Activated CD4-positive, alpha-beta T cell treated with anti-CD3 and anti-CD28 coated beads, Interleukin-2, amount 50 U/mL, for 16 hours (primary cell): ENCODE measurements at regions not wholly inside any gene's neighbourhood (a gene's known extent, or its start where the extent isn't known, plus 50 kb on each side); places are given as distances from the start of the nearest gene placed in this dataset.
"Not testable (repeated sequence)": the region's sequence is repeated elsewhere in the genome, so short reads cannot be mapped to it uniquely, and the experiment has no call there.

ENCODE experiments used
- DNase-seq: peaks from one replicate; pipeline ENCODE4 v3.0.0-alpha.2; 2020

DNA sequence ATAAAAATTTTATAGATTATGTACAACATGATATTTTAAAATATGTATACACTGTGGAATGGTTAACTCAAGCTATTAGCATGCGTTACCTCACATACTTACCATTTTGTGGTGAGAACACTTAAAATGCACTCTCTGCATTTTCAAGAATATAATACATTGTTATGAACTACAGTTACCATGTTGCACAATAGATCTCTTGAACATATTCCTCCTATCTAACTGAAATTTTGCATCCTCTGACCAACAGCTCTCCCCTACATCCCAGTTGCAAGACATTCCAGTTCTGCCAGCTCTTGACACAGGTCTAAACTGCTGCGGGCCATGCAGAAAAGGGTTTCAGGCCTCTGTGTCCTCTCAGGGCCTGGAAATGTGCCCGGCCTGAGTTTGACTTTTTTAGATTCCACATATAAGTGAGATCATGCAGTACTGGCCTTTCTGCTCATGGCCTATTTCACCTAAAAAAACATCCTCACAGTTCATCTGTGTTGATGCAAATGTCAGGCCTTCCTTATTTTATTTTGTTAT lies 113.7 kb downstream of the CDCA7 start:
- no peak for DNase-seq

DNA sequence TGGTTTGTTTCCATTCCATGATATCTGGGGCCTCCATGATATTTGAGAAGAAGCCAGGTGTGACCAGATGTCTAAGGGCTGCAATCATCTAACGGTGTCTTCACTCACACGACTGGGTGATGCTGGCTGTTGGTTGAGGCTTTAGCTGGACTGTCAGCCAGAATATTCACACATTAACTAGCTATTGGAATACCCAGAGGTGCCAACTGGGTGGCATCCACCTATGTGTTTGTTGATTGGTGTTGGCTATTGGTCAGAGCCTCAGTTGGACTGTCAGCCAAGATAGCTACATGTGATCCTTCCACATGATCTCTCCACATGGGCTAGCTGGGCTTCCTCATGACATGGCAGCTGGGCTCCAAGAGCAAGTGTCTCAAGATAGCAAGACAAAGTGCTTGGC lies 117.4 kb downstream of the CDCA7 start:
- no peak for DNase-seq

DNA sequence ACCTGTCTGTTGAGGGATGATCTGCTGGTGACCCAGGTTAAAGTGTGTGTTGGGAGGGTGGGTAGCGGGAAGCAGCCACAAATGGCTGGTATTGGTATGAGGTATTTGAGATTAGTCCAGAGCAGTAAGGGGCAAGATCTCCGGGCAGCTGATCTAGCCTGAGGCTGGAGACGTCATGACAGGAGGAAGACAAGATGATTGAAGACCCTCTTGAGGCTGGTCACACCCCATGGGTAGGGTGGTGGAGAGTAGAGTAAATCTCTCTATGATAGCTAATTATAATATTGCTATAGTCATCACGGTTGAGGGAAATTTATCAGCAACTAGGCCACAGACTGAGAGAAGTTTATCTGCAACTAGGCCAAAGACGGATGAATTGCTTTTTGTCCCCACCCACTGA lies 128.5 kb downstream of the CDCA7 start:
- no peak for DNase-seq

DNA sequence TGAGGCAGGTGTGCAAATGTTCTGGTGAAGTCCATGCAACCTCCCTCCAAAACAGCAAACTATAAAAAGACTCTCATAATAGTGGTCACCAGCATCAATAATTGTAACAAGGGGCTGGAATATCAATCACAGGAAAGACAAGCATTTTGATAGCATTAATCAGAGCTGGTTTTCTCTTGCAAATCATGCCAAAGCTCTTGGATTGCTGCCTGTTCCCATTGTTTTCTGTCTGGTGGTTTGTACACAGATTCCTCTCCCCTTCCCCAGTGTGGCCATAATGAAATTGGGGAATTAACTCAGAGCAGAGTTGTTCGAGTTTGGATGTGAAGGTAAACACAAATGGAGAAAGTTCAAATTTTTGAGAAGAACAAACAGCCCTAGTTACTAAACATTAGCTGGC lies 134.2 kb downstream of the CDCA7 start:
- DNase-seq: no peak

DNA sequence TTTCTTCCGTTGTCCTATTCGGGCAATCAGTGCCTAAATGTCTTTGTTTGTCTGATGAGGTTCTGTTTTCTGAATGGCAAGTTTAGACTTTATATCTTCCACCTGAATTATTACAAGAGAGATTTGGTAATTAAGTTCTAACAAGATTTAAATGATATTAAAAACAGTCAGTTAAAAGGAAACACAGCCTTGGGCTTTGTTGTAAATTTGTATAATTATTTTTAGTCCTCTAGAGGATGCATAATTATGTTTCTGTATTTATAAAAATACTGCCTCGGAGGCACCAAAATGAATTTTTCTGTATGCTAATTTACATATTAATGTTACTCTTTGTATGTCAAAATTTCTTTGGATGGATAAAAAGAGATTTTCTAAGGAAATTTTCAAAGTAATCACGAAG lies 136.7 kb downstream of the CDCA7 start:
- no peak for DNase-seq

DNA sequence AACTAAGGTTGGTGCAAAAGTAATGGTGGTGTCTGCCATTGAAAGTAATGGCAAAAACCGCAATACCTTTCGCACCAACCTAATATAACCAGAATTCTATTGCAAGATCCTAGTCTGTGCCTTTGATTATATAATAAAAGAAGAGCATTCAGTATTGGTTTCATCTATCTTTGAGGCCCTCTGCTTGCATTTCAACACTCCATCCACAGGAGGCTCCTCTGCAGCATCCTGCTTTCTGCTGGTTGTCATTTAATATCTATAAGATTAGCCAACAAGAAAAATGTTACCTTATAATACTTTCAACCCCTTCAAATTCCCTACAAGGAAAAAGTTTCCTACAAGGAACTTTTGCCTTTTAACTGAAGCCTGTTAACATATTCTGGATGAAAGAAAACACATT lies 139.2 kb downstream of the CDCA7 start:
- DNase-seq: no peak

DNA sequence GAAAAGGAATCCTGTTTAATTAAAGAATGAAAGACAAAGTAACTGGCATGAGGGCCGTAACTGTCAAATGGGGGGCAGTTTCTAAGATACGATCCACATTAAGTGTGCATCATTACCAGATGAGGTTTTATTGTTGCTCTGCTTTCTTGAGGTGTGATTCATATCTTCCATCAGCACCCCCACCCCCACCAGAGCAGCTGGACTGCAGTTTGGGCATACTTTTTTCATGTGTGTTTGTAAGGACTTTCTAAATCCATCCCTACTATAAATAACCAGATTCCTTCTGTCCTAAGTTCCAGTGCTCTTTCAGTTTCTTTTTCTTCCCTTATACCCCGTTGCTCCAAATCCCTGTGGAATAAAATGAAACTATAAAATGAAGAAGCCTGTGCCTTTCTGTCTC lies 142.1 kb downstream of the CDCA7 start:
- no peak for DNase-seq

DNA sequence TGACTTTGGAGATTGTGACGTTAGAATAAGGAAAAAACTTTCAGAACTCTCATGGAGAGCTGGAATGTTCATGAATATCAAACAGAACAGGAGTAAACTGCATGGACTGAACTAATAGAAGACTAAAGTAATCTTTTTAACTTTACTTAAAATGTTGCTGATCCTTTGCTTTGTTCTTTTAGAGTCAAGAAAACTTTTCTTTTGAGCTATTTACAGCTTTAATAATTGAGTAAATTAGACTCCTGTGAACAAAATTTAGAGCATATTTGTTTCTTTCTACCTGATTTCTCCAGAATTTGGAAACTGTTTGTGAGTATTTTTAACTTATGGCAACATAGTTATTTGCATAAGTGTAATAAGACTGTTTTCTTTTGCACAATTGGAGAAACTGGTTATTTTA lies 146.3 kb downstream of the CDCA7 start:
- no peak for DNase-seq

DNA sequence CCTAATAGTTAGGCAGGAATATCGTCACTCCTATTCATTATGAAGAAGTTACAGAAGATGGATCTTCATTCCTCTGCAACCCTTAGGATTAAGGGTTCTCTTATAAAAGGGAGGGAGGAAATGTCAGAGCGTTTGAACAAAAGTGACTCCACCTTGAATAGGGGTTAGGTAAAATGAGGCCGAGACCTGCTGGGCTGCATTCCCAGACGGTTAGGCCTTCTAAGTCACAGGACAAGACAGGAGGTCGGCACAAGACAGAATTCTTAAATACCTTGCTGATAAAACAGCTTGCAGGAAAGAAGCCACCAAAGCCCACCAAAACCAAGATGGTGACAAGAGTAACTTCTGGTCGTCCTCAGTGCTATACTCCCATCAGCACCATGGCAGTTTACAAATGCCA lies 147.6 kb downstream of the CDCA7 start:
- no peak for DNase-seq

DNA sequence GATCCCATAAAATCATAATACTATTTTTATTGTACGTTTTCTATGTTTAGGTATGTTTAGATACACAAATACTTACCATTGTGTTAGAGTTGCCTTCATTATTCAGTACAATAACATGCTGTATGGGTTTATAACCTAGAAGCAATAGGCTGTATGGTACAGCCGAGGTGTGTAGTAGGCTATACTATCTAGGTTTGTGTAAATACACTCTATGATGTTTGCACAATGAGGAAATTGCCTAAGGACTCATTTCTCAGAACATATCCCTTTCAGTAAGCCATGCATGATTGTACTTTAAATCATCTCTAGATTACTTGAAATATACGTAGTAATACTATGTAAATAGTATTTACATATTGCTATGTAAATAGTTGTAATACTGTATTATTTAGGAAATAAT lies 156.7 kb downstream of the CDCA7 start:
- DNase-seq: no peak

DNA sequence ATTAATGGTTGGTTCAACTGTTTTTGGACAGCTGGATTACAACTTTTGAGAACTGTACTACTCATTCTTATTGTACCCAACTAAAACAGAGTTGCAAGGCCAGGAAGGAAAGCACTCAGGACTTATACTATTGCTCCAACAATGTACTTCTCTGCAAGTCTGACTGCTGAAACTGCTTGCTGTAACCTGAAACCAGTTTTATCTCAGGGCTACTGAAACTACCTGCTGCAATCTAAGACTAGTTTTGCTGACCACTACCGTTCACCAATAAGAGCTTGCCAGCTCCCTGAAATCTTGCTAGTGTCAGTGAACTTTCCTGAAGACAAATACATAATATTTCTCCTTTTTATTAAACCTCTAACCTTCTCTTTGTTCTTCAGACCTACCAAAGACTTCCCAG lies 157.3 kb downstream of the CDCA7 start:
- no peak for DNase-seq

DNA sequence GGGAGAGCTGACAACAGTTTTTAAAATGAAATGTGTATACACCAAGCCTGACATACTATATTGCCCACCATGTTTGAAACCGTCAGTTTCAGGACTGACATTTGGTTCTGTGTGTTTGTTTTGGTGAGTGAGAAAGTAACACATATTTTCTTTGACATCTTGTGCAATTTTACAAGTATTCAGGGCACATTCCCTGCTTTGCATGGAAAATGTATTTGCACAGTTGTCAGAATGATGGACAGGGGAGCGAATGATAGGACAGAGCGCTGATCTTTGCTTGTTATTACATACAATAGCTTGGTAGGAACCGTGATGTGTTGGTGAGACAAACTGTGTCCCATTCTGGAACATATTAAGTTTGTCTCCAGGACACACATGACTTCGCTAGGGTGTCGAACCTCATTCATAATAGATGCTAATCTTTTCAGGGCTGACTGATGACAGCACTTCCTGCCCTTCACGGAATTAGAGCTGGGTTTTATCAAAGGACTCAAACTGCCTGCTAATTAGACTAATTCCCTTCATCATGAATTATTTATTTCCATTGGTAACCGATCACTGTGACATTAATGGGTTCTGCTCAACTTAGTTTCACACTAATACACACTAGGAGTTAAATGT lies 158.5 kb downstream of the CDCA7 start:
- DNase-seq: no peak

DNA sequence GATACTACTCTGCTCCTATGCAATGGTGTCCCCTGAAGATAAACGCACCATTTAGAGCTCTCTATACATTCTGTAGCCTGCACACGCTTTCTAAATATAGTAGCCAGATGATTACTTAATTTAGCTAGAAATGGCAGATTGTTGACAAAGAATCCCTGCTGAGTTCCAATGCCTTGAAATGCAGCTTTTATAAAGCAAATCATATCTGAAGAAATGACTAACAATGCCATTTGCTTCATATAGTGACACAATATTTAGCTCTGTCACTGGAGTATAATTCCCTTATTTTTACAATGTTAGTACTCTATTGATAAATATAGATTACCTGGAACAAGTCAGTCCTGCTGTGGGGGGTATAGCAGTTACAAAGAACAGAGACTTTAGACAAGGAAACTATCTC lies 166.2 kb downstream of the CDCA7 start:
- DNase-seq: no peak

DNA sequence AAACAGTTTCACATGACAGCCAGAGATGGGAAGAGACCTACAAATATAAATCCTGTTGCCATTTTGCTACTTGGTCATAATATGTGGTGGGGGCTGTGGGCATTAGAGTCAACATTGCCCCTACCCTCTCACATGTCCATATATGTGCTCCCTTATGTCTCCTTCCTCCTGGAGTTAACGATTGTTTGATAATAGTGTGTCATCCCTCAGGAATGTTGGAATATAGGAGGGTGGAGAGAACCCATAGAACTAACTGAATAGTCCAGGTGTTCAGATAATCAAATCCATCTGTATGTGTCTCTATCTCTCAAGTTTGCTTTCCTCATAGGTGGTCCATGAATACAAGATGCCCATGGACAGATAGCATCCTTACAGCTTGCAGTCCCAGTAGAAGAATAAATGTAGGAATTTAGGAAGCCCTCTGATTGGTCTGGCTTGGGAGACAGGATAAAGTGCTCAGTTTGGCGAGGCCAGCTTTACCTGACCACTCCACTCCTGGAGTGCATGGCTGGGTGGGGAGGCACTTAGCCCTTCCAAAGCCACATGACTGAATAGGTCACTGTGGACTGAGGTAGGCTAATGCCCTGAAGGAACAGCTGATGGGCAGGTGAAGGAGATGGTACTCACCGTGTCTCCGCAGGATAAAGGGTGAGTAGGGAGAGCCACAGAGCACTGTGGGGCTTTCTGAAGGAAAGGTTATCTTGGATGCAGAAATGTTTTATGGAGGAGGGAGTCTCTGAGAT lies 166.9 kb downstream of the CDCA7 start:
- no peak for DNase-seq

DNA sequence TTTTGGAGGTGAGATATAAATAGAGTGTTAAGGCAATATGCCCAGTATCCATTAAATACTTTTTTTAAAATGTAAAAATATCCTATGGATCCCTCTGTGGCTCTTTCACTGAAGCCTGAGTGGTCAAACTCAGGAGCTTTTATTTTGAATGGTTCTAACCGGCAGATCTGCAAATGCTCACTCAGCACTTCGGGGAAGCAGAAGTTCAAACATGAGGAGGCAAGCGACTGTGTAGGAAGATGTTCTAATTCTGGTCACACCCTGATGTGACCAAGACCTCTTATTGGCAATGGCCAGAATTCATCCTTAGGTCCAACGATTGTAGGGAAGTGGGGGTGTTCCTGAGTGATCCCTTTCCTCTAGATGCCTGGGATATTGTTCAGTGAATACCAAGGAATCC lies 168.8 kb downstream of the CDCA7 start:
- DNase-seq: no peak

DNA sequence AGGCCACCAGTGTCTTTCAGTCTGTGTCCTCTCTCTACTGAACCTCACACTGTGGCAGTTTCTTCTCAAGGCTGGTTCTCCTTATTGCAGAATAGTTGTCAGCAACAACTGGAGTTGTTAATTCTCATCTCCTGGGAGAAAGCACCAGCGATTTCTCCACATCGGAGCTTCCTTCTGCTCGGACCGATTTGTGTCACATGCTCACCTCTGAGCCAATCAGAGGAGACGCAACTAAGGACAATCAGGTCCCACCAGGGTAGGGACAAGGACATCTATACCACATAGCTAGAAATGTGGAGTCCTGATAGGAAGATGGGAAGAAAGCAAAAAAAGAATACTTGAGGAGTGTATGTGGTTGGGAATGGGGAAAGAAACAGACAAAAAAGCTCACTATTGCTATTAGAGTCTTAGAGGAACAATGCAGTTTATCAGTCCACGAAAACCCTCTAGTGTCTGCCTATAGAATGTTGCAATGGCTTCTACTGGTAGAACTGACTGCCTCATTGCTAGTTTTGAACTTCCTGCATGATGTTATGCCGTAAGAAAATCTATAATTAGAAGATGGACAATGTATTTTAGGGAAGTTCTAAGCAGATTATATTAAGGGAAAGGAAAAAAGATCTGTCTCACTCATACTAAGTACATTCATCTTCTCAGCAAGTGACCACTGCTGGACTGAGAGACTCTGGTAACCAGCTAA lies 169.7 kb downstream of the CDCA7 start:
- DNase-seq: no peak

DNA sequence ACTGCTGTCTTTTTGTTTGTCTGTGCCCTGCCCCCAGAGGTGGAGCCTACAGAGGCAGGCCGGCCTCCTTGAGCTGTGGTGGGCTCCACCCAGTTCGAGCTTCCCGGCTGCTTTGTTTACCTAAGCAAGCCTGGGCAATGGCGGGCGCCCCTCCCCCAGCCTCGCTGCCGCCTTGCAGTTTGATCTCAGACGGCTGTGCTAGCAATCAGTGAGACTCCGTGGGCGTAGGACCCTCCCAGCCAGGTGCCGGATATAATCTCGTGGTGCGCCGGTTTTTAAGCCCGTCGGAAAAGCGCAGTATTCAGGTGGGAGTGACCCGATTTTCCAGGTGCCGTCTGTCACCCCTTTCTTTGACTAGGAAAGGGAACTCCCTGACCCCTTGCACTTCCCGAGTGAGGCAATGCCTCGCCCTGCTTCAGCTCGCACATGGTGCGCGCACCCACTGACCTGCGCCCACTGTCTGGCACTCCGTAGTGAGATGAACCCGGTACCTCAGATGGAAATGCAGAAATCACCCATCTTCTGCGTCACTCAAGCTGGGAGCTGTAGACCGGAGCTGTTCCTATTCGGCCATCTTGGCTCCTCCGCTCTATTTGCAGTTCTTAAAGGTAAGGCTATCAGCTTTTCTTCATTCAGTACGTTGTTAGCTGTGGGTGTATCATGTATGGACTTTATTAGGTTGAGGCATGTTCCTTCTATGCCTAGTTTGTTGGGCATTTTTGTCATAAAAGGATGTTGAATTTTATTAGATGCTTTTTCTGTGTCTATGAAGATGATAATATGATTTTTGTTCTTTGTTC lies 178.3 kb downstream of the CDCA7 start:
- DNase-seq: not testable (repeated sequence)

DNA sequence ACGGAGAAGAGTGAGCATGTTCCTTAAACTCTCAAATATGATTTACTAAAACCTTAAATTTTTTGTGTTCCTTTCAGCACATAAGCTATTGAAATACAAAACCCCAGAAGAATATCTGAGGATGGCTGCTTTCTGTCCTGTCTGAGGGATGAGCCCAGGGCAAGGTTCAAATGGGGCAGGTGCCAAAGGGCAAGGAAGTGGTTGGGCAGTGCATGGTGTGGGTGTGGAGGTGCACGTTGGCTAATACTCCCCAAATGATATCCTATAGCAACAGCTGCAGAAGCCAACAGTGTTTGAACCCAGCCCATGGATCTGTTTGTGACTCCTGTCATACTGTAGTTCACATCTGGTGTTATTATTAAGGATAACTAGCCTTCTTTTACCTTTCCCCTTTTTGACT lies 183.0 kb downstream of the CDCA7 start:
- no peak for DNase-seq

DNA sequence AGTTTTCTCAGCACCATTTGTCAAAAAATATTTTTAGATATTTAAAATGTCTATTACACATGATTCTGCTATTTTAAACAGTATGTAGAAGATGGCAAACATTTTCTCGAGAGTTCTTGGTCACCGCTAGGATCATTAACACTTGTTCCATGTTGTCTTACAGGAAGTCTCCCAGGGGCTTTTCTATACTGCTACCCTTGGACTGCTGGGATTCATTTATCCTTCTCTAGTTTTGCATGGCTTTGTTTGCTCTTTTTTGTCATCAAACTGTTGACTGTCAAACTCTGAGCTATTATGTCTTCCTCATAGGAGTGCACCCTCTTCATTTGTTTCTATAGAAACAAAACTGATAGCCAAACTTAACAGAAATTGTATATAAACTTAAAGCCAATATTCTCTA lies 184.9 kb downstream of the CDCA7 start:
- no peak for DNase-seq

DNA sequence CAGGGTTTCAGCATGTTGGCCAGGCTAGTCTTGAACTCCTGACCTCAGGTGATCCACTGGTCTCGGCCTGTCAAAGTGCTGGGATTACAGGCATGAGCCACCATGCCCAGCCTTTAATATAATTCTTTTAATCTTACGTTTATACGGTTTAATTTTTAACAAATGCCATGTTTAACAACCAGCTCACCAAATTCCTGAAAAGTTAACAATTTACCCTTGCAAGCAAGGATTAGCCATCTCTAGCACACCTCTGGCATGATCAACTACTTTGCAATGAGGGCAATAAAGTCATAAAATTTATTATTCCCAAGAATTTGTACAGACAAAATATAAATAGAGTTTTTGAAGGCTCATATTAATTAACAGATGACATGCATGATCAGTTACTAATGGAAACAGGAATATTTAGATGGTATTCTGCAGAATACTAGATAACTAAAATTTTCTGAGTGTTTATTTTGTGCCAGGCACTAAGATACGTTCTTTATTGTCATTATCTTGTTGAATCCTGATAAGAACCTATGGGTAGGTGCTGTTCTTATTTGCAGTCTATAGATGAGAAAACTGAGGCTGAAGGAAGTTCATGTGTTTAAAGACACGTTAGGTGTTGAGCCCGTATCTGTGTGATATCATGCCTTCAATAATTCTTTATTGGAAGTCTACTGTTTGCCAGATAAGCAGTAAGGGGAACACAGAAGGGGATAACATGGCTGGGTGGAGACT lies 190.1 kb downstream of the CDCA7 start:
- DNase-seq: no peak

DNA sequence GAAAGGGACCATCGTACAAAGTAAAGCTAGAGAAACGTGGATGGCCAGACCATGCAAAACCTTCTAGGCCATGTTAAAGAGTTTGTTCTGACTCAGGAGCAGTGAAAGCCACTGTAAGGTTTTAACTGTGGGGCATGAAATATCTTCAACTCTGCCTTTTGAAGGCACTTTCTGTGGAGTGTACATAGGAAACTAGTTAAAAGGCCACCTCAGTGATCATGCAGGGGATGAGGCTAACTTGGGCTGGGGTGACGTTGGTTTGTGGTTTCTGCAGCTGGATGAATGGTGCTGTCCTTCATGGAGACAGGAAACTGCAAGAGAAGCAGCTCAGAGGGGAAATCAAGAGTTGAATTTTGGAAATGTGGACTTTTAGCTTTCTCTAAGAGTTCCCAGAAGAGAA lies 190.7 kb downstream of the CDCA7 start:
- no peak for DNase-seq

DNA sequence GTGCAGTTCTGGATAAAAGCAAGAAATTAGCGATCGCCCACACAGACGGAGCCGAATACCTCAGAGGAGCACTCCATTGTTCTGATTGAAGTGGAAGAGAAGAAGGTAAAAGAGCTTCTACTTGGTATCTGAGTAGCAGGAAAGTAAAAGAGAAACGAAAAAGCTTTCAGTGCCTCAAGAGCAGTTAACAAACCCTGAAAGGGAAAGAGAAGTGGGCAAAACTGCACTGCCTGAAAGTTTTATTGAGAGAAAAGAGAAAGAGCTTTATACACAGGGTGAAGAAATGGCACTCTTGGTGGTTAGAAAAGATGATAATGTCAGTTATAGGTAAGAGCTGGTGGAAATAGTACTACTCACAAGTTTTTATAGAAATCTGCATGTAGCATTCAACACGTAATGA lies 192.8 kb downstream of the CDCA7 start:
- DNase-seq: no peak

DNA sequence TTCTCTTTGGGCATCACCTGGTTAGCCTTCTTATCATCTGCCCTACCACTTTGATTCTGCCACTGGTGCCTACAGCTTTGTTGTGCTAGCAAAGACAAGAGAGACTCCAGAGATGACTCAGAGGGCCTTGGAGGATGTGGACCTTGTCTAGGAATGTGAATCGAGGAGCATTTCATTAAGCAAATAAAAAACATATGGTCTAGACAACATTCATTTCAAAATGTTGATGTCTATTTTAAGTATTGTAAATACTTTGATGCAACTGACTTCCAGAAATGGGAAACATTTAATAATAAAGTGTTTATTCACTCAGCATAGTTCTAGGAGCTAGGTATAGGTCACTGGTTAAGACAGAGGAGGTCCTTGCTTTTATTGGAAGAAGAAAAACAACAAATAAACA lies 195.5 kb downstream of the CDCA7 start:
- DNase-seq: no peak
